ENCODE measurements at regions not wholly inside any gene's neighbourhood (a gene's known extent, or its start where the extent isn't known, plus 50 kb on each side); places are given as distances from the start of the nearest gene placed in this dataset.
"Not testable (repeated sequence)": the region's sequence is repeated elsewhere in the genome, so short reads cannot be mapped to it uniquely, and the experiment has no call there.

DNA sequence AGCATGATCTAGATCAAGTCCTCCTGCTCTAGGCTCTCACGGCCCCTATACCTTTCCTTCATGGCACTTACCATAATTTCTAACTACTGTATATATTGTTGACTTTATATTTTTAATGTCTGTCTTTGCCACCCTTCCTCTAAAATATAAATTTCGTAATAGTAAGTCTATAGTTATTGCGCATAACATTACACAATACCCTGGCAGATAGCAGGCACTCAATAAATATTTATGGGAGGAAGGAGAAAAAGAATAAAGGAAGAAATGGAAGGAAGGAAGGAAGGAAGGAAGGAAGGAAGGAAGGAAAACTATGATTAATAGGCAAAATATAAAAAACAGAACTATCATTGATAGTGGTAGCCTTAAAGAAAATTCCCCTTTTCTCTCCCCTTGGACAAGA is 190.3 kb upstream of the LMCD1 start:
- DNase-seq (ENCODE audit: low read depth), result no peak

DNA sequence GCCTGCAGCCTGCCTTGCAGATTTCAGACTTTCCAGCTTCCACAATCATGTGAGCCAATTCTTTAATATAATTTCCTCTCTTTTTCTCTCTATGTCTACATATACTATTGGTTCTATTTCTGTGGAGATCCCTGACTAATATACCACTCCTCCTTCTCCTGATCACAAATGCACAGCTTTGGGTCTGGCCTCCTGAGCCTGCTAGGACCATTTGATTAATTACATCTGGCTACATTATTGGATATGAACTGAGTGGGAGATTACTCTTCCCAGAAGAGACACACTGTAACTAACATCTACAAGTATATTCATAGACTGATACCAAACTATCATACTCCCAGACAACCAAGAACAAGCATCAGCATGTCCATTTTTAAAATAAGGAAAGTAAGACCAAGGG is 188.9 kb upstream of the LMCD1 start:
- no peak for DNase-seq (ENCODE audit: low read depth)

DNA sequence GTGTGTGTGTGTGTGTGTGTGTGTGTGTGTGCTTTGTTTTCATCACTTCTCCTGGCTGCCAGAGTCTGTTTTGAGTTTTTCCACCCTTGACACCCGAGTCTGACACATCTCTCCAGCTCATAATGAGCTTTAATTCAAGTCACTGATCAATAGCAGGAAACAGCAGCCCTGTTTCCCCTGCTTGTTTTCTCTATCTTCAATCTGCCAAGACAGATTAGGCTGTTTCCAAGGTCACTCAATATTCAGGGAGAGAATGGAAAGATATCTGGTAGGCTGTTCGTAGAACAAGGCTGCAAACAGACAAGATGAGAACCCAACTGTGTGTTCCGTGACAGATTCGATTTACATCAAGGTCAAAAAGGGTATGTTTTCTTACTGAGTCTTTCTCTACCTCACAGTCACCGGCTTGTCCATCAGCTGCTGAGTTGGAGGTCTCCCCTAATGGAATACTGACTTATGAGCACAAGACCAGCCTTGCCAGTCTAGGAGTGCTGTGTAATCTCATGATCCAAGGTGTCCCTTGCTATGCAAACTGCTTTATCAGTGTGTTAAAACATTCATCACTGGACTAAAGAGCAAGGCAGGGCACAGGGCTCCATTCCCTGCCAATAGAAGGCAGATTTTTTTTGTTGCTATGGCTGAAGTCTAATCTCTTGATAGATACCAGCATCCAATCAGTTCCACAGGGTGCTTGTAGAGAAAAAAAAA is 187.9 kb upstream of the LMCD1 start:
- DNase-seq (ENCODE audit: low read depth), result no peak

DNA sequence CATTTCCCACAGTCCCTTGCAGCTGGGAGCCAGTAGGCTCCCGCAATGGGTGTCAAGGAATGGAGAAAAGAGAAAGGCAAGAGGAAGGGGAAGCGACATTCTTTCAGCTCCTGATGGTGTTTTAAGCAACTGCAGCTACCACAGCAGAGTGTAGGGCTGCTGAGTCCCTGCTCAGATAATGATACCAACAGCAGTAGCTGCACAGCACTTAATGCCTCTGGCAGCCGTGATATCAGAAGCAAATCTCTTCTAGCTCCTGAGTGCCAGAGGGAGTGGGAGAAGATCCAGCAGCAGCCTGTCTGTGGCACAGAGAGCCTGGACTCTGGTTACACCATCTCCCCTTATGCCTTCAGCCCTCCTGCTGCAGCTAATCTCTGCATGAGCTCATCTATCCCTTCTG is 186.1 kb upstream of the LMCD1 start:
- DNase-seq (ENCODE audit: low read depth), result not testable (repeated sequence)

DNA sequence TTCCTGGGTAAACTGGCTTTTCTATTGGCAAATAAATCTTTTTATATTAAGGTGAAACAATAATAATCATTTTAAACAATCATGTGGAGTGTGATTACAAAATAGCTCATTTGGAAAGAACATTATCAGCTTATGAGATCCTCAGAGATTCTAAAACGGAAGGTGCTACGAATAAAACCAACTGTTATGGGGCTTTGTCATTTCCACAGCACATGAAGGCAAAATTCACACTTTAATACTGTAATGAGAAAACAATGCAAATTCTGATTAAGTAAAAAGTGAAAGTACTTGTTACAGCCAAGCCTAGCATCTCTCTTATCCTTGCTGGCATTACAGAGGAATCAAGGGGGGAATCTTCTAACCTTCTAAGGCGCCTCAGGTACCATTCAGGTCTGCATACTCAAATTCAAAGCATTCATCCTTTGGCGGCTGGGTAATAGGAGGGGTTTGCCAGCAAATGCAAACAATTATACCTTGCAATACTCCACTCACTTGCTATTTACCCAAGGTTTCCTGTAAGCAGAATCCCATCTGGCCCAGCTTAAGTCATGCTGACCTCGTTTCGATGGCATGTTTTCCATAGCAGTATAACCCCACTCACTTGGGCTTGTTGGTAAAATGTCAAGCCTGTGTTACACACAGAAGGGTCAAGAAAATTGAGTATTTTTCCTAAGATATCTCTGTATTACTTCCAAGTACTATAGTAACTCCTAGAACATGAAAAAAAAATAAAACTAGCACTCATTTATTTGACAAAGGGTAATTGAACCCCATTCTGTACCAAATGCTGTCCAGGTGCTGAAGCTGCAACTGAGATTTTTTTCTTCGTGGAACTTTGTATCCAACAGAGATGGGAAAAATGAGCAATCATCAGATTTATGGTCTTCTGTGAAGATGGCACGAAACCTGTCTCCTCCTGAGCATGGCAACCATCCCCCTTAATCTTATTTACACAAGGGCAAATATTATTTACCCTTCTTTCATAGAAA is 183.7 kb upstream of the LMCD1 start:
- DNase-seq (ENCODE audit: low read depth), result no peak

DNA sequence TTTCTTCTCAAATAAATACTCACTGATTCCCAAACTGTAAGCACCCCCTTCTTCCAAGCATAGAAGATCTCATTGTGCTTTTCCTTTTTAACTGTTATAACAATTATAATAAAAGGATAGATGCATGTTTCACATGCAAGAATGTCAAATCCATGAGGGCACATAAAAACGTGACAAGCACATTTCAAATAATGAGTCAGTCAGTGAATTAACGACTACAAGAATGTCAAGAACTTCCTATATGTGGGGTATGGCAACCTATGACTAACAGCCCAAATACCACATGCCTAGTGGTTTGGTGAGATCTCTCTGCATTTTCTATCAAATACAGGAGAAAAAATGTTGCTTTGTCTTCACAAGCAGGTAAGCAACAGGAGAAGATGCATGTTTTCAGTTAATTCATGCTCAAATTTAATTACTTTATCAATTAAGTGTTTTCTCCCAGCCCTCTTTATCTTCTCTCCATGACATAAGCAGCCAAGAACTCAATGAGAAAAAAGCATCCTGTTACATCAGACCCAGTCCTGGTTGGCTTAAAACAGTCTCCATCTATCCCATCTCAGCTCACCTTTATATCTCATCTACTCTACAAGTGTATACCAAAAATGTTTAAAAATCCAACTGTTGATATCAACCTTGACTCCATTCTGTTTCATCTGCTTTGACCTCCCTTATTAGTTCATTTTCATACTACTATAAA is 181.5 kb upstream of the LMCD1 start:
- peak; percentile 38 for DNase-seq (ENCODE audit: low read depth)

DNA sequence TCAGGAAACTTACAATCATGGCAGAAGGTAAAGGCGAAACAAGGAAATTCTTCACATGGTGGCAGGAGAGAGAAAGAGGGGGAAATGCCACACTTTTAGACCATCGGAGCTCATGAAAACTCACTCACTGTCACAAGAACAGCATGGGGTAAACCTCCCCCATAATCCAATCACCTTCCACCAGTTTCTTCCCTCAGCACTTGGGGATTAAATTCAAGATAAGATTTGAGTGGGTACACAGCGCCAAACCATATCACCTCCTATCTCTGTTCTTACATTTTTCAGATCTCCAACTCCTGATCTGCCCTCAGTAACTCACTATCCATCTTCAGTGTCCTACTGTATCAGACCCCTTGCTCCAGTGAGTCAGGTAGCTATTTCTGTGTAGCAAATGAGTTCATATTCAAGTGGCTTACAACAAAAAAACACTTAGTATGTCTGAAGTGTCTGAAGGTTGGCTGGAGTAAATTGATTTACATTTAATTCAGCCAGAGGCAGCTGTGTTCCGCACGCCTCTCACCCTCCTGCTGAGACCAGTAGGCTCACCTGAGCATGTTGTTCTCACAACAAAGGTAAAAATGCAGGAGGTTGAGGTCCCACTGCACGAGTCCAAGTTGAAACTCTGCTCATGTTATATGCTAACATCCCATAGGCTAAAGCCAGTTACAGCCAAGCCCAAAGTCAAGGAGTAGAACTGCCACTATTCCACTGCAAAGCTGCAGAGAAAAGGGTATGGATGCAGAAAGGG is 180.7 kb upstream of the LMCD1 start:
- no peak for DNase-seq (ENCODE audit: low read depth)

DNA sequence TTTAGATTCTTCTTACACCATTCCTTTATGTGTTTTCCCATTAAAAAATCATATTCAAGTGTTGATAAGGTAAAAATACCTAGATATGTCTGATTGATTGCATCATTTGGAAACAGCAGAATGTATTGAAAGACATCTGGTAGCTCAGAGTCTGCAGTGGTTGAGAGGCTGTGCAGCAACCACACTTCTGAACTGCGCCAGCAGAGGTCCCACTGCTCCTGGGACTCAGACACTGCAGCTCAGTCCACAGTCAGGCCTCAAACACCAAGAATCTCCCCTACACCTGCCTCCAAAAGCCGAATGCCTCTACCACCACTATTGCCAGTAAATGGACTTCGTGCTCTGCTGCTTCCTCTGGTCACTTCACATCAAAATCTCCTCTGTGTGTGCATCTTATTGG is 176.9 kb upstream of the LMCD1 start:
- DNase-seq (ENCODE audit: low read depth), result no peak

DNA sequence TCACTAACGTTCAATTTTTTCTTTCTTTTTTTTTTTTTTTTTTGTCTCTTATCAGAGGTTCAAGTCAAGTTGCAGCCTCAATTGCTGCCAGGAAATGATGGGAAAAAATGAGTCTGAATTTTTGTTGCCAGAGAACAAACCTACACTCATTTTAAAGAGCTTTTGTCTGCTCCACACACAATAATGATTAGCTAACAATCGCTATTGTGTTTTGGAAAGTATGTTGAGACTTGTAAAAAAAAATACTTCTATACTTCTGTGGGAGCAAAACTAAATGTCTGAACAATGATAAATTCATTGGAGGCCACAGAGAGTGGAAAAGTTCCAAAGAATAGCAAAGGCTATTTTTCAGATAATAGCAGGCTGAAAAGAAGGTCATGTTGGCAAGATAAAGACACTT is 176.3 kb upstream of the LMCD1 start:
- DNase-seq (ENCODE audit: low read depth), result no peak

DNA sequence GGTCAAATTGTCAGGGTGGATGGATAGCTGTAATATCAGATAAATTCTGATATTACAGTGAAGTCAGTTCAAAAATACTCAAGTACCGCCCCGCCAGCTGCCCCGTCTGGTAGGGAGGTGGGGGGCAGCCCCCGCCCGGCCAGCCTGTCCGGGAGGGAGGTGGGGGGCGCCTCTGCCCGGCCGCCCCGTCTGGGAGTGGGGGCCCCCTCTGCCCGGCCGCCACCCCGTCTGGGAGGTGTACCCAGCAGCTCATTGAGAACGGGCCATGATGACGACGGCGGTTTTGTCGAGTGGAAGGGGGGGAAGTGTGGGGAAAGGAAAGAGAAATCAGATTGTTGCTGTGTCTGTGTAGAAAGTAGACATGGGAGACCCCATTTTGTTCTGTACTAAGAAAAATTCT is 175.8 kb upstream of the LMCD1 start:
- DNase-seq (ENCODE audit: low read depth), result not testable (repeated sequence)

DNA sequence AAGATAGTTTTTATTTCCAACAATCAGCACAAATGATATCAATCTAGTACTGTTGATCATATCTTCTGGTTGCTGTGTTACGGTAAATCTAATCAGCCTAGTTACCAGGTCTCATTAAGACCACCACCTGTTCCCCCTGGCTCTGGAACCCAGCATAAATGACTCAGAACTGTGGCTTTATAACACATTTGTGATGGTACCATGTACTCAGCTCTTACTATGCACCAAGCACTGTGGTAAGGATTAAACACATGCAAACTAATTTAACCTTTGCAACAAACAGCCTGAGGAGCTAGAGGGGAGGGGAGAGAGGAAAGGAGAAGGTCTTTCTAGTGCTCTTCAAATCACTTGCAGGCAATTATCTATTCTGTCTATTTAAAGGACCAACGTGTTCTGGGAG is 173.9 kb upstream of the LMCD1 start:
- no peak for DNase-seq (ENCODE audit: low read depth)

DNA sequence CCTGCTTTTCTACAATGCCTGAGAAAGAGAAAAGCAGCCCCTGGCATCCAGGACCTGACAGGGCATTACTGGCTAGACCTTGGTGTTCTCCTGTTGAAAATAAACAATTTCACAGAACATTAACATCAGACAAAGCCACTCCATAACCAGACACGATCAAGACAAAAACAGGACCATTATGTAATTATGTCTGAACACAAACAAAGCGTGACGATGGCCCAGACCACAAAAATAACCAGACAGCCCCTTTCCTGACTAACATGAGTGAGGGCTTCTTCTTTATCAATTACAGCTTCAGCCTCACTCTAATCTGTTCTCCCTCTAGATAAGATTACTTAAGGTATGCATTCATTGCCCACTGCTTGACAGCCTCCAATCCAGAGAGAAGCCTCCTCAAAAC is 172.7 kb upstream of the LMCD1 start:
- DNase-seq (ENCODE audit: low read depth), result no peak

DNA sequence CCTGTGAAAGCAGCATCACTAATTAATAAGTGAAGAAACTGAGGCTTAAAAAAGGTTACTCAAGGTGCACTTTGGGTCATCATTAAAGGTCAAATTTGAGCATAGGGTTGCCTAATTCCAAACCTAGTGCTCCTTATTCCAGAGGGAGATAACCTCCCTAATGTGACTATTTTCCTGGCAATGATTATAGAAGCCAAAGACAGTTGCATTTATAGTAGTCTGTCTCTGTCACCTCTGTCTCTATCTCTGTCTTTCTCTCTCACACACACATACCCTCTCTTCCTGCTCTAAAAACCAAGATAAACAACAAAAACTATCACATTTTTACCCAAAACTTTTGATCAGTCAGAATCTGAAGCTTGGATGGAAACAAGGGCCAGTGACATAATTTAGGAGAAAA is 172.0 kb upstream of the LMCD1 start:
- DNase-seq (ENCODE audit: low read depth), result no peak

DNA sequence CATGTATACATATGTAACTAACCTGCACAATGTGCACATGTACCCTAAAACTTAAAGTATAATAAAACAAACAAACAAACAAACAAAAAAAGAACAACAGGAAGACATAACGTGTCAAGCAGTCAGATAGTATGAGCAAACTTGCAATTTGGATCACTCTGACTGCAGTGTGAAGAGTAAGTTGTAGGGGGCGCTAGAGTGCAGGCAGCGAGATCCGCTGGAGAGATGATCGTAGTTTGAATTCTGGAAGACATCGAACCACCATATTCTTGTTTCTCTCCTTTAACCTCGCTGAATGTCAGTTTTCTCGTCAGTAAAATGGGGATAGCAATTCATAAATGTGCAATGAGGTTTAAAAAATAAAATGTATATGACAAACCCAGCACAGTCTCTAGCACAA is 165.2 kb upstream of the LMCD1 start:
- no peak for DNase-seq (ENCODE audit: low read depth)

DNA sequence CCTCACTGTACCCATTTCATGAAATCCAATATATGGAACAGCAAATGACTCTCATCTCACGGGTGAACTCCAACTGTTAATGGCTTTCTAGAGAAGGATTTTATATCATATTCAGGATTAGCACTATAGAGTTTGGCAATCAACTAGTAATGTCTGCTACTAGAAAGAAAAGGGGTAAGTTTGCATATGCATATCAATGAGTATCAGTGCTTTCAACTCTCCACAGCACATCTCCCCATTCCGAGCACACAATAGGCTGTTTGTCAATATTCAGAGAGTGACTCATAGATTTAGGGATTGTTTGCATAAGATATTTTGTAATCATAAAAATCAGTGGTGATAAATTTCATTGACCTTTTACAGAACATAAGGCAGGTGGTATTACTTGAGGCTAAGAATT is 163.2 kb upstream of the LMCD1 start:
- DNase-seq (ENCODE audit: low read depth), result no peak

DNA sequence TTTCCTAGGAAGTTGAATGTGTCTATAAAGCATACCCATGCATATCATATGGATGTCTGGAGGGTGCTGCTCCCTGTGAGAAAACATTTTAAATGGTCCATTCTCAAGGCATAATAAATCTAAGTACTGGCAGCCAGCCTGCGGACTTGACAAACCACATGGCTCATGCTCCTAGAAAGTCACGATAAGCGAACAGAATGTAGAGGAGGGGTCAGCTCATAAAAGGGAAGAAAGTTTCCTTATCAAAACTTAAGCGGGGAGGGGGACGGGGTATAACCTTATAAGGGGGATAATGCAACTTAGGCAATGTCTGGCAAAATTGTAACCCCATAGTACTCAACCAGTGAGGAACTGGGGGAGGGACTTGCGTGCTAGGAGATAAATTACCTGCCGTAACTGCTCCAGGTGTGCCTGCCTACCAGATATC is 159.8 kb upstream of the LMCD1 start:
- DNase-seq (ENCODE audit: low read depth), result no peak

DNA sequence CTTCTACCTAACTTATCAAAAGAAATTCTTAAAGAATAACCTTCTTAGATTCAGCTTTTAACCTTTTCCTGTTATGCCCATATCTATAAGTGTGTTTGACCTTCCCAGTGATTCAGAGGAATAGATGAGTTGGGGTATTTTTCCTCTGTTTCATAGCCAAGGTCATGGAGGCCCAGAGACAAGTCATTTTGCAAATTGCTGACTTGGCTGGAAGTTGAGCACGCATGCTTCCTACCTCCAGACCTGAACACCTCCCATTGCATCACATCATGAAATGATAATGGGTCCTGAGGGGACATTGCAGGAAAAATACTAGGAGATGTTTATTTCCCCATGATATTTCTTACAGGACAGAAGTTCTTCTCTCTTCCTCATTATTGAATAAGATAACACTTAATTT is 158.6 kb upstream of the LMCD1 start:
- DNase-seq (ENCODE audit: low read depth), result no peak

DNA sequence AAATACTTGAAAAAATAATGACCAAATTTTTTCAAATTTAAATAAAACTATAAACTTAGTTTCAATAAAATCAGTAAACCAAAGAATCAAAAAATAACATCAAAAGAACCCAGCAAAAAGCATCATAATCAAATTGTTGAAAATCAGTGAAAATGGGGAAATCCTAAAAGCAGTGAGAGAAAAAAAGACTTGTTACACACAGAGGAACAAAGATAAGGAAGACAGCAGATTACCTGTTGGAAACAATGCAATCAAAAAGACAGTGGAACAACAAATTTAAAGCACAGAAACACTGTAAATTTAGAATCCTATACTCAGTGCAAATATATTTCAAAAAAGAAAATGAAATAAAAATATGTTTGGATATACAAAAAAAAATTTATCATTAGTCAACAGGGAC is 156.2 kb upstream of the LMCD1 start:
- DNase-seq (ENCODE audit: low read depth), result no peak

DNA sequence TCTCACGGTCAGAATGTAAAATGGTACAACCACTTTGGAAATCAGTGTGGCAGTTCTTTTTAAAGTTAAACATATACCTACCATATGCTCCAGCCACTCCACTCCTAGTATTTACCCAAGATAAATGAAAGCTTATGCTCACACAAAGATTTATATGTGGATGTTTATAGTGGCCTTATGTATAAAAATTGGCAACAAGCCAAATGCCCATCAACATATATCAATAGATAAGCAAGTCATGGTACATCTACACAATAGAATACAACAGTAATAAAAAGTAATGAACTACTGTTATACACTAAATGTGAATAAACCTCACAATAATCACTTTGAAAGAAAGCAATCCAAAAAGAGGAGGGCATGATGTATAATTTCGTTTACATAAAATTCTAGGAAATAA is 153.5 kb upstream of the LMCD1 start:
- DNase-seq (ENCODE audit: low read depth), result no peak

DNA sequence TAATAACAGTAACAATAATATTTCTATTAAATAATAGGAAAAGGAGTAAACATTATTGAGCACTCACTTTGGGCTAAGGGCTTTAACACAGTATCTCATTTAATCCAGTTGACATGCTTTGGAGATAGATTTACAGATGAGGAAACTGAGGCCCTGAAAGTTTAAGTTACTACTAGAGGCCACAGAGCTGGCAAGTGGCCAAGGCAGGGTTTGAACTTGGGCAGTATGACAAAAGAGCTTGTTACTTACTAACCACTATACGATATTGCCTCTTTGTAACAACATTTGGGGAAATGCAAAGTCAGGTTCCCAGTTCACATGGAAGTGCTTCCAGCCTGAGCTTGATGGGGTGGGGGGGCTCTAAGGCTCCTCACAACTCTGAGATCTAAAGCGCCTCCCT is 149.1 kb upstream of the LMCD1 start:
- DNase-seq (ENCODE audit: low read depth), result no peak

DNA sequence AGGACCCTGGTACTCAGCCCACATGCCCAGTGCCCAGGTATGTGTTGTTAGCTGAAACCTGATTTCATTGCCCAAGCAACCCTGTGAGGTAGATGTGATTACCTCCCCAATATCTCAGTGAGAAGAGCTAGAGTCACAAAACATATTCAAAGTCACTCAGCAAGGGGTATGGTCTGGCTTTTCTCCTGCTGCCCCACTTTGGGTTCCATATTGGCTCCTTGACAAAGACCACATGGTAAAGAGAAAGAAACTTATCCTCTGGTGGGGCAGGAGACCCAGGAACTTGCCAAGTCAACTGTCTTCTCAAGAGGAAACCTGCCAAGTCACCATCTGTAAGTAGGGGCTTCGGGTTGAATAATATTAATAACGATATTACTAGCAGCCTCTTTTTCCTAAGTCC is 148.3 kb upstream of the LMCD1 start:
- DNase-seq (ENCODE audit: low read depth), result no peak

DNA sequence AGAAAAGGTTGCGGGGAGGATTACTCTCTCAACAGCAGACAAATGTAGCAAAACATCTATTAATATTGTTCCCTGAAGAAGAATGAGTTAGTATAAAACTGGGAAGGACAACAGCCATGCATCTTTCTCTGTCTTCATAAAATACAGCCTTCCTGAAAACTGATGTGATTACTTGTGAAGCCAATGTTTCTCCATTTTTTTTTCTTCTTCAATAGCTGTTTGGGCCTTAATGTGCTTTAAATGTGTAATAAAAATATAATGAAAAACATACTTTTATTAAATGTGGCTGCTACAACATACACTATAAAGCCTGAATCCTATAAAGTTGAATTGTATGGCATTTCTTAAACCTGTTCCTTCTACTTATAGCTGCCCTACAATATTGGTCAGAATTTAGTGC is 146.3 kb upstream of the LMCD1 start:
- no peak for DNase-seq (ENCODE audit: low read depth)
